IPS DF 6.9 (cell line): ENCODE measurements at regions not wholly inside any gene's neighbourhood (a gene's known extent, or its start where the extent isn't known, plus 50 kb on each side); places are given as distances from the start of the nearest gene placed in this dataset.

Experiments
- DNase-seq: peaks from one replicate; pipeline ENCODE4 v3.0.0-alpha.2; 2013; ENCODE audit warnings: low read depth, low spot score
- H3K27ac ChIP-seq: one replicate; pipeline ENCODE4 v1.5.1; 2013; ENCODE audit warnings: low read length, control low read depth
- H3K27me3 ChIP-seq: 2 replicates; pipeline ENCODE4 v1.6.1; 2013; ENCODE audit warnings: mild to moderate bottlenecking, low read length; ENCODE audit not compliant: control insufficient read depth, insufficient read depth
- H3K36me3 ChIP-seq: 2 replicates; pipeline ENCODE4 v1.6.1; 2013; ENCODE audit warnings: low read length; ENCODE audit not compliant: control insufficient read depth, insufficient read depth
- H3K4me1 ChIP-seq: 2 replicates; pipeline ENCODE4 v1.6.1; 2013; ENCODE audit warnings: low read length; ENCODE audit not compliant: control insufficient read depth, insufficient read depth
- H3K4me3 ChIP-seq: 2 replicates; pipeline ENCODE4 v1.5.1; 2013; ENCODE audit warnings: mild to moderate bottlenecking, low read length
- H3K9me3 ChIP-seq: 2 replicates; pipeline ENCODE4 v1.6.1; 2013; ENCODE audit warnings: low read length, inconsistent platforms; ENCODE audit not compliant: control insufficient read depth, insufficient read depth
- WGBS: extraction: QIAGEN DNeasy Blood & Tissue Kit; methylation state at CpG from one replicate; pipeline ENCODE4 v1.1.7; 2013; ENCODE audit warnings: mixed read lengths, missing lambda C conversion rate; ENCODE audit not compliant: insufficient read length, insufficient coverage; 5-methylcytosine and 5-hydroxymethylcytosine counted together

- Histone ChIP-seq H3K4me3 (no peak overlapping the region), H3K36me3 (no peaks in the 10 kb centered on the region), H3K4me1 (no peaks in the 10 kb centered on the region), H3K27me3 (no peaks in the 10 kb centered on the region), H3K9me3 (no peaks in the 10 kb centered on the region), H3K27ac (no peak overlapping the region)
- no peak for DNase-seq
- WGBS = no CpG with 5 or more reads among the region's 5 CpGs
These were observed 200.8 kb upstream of the CHD6 start for GRCh38 chr20:41818991-41819390.

- DNase-seq = no peak
- WGBS = no CpG with 5 or more reads among the region's 5 CpGs
- H3K4me3 ChIP-seq = no peak overlapping the region
- no peaks in the 10 kb centered on the region for H3K27me3 ChIP-seq
- H3K27ac ChIP-seq = no peak overlapping the region
- no peaks in the 10 kb centered on the region for H3K9me3 ChIP-seq
- no peaks in the 10 kb centered on the region for H3K4me1 ChIP-seq
- no peaks in the 10 kb centered on the region for H3K36me3 ChIP-seq
These were observed 200.2 kb upstream of the CHD6 start for GRCh38 chr20:41818369-41818768.

GRCh38 chr20:41811456-41811855 lies 193.3 kb upstream of the CHD6 start:
- DNase-seq = no peak
- no peak overlapping the region for H3K4me3 ChIP-seq
- no peaks in the 10 kb centered on the region for H3K4me1 ChIP-seq
- no peaks in the 10 kb centered on the region for H3K27me3 ChIP-seq
- no peaks in the 10 kb centered on the region for H3K36me3 ChIP-seq
- no CpG with 5 or more reads among the region's 1 CpG for WGBS
- peaks cover 1% of the 10 kb centered on the region; the same call in 1 of the 2 replicates for H3K9me3 ChIP-seq
- no peak overlapping the region for H3K27ac ChIP-seq

DNA sequence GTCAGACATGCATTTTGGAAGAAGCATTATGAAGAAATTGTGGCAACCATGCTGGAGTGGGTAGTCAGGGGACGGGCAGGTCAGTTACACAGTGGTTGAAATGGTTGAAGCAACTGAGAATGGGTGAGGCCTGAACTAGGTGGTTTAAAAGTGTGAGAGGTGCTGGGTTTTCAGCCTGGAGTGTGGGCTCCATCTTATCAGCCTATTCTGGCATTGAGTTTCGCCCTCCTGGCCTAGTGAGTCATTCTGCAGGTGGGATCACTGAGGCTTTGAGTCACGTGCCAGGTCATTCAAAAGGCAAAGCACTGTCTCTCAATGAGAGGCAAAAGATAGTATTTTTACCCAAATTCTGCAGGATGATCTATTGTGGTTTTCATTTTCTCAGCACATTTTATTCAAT lies 181.9 kb upstream of the CHD6 start:
- H3K36me3 ChIP-seq = no peaks in the 10 kb centered on the region
- no CpG with 5 or more reads among the region's 3 CpGs for WGBS
- H3K4me1 ChIP-seq = no peaks in the 10 kb centered on the region; the same call in 1 of the 2 replicates
- H3K4me3 ChIP-seq = no peak overlapping the region
- no peak for DNase-seq
- no peaks in the 10 kb centered on the region for H3K27me3 ChIP-seq
- H3K9me3 ChIP-seq = no peaks in the 10 kb centered on the region
- no peak overlapping the region for H3K27ac ChIP-seq

DNA sequence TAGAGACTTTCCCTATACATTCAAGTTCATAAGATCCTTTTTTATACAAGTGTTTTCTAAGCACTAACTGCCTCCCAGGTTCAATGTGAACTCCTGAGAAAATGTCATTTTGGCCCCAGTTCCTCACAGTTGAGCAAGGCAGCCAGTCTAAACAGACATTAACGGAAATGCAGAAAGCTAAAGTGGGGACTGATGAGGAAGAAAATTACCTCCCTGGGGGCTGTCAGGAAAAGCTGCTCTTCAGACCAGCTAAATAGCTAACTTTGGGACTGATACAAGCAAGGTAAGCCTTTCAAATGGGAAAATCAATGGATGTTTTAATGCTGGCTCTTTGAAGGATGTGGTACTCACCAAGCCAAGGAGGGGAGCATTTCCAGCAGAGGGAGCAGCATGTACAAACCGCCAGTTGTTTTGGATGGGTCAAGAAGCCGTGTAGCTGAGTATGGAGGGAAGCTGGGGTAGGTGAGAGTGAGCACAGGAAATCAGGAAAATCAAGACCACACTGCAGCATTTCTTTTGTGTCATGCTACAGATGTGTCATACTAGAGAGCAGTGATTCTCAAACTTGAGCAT lies 180.8 kb upstream of the CHD6 start:
- WGBS = no CpG with 5 or more reads among the region's 3 CpGs
- H3K36me3 ChIP-seq = no peaks in the 10 kb centered on the region
- H3K4me1 ChIP-seq = no peaks in the 10 kb centered on the region; the same call in 1 of the 2 replicates
- no peak overlapping the region for H3K27ac ChIP-seq
- peak; percentile 20 for DNase-seq
- no peaks in the 10 kb centered on the region for H3K9me3 ChIP-seq
- no peak overlapping the region for H3K4me3 ChIP-seq
- H3K27me3 ChIP-seq = no peaks in the 10 kb centered on the region

DNA sequence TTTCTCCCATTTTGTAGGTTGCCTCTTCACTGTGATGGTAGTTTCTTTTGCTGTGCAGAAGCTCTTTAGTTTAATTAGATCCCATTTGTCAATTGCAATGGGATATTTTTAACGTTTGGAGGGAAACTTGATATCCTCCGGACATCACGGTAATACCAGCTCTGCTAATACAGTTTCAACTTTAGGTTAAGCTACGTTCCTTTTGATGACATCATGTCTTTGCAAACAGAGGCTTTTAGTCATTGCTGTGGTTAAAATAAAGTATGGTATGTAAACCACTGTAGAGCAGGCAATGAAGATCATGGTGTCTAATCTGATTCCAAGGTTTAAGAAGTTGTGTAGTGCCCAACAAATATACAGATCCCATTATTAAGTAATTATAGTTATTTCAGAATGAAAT lies 168.0 kb upstream of the CHD6 start:
- no peak overlapping the region for H3K4me3 ChIP-seq
- DNase-seq = no peak
- H3K36me3 ChIP-seq = no peaks in the 10 kb centered on the region
- no peaks in the 10 kb centered on the region; the same call in 1 of the 2 replicates for H3K4me1 ChIP-seq
- H3K27me3 ChIP-seq = no peaks in the 10 kb centered on the region
- H3K27ac ChIP-seq = no peak overlapping the region
- H3K9me3 ChIP-seq = no peaks in the 10 kb centered on the region
- WGBS = no CpG with 5 or more reads among the region's 4 CpGs

GRCh38 chr20:41784209-41784958 lies 166.2 kb upstream of the CHD6 start:
- Histone ChIP-seq H3K4me1 (no peaks in the 10 kb centered on the region; the same call in 1 of the 2 replicates), H3K9me3 (no peaks in the 10 kb centered on the region), H3K27ac (no peak overlapping the region), H3K36me3 (no peaks in the 10 kb centered on the region), H3K27me3 (no peaks in the 10 kb centered on the region), H3K4me3 (no peak overlapping the region; the same call in 1 of the 2 replicates)
- WGBS = 100% methylated on average over 2 of the region's 5 CpGs
- DNase-seq = no peak

- no CpG with 5 or more reads among the region's 7 CpGs for WGBS
- no peaks in the 10 kb centered on the region for H3K36me3 ChIP-seq
- H3K9me3 ChIP-seq = no peaks in the 10 kb centered on the region
- H3K27ac ChIP-seq = no peak overlapping the region
- no peak for DNase-seq
- H3K4me1 ChIP-seq = no peaks in the 10 kb centered on the region; the same call in 1 of the 2 replicates
- H3K4me3 ChIP-seq = no peak overlapping the region
- H3K27me3 ChIP-seq = no peaks in the 10 kb centered on the region
These were observed 165.4 kb upstream of the CHD6 start for GRCh38 chr20:41783423-41784208.

- no CpG with 5 or more reads among the region's 3 CpGs for whole genome bisulfite sequencing
- no peak for DNase-seq
- H3K27ac ChIP-seq = no peak overlapping the region
These were observed 164.7 kb upstream of the CHD6 start for GRCh38 chr20:41782730-41783406.

GRCh38 chr20:41782255-41782654 lies 164.1 kb upstream of the CHD6 start:
- DNase-seq = no peak
- H3K4me1 ChIP-seq = no peaks in the 10 kb centered on the region; the same call in 1 of the 2 replicates
- H3K27ac ChIP-seq = no peak overlapping the region
- no peaks in the 10 kb centered on the region for H3K27me3 ChIP-seq
- no CpG with 5 or more reads among the region's 3 CpGs for WGBS
- no peak overlapping the region for H3K4me3 ChIP-seq
- no peaks in the 10 kb centered on the region for H3K9me3 ChIP-seq
- no peaks in the 10 kb centered on the region for H3K36me3 ChIP-seq

More at GRCh38 chr20:41782730-41783406, 164.7 kb upstream of the CHD6 start:
- Histone ChIP-seq H3K36me3 (no peaks in the 10 kb centered on the region), H3K4me3 (no peak overlapping the region), H3K4me1 (no peaks in the 10 kb centered on the region; the same call in 1 of the 2 replicates), H3K9me3 (no peaks in the 10 kb centered on the region), H3K27me3 (no peaks in the 10 kb centered on the region)
